Vagina (tissue), 2 donors: ENCODE measurements at regions not wholly inside any gene's neighbourhood (a gene's known extent, or its start where the extent isn't known, plus 50 kb on each side); places are given as distances from the start of the nearest gene placed in this dataset.

Experiments
- POLR2A ChIP-seq, 2 donors: fragments of 450-650 bp; IDR thresholded peaks; one replicate each; pipeline ENCODE4 v1.6.1; 2017; ENCODE audit warnings: antibody characterized with exemption in 2 of 2, mild to moderate bottlenecking in 2 of 2, moderate library complexity in 2 of 2
- TF ChIP-seq, protein P1 (sequence below), 3 experiments: fragments of 450-650 bp in 2 of 3; fragments of 200-600 bp in 1 of 3; sonication (generic) in 1 of 3; IDR thresholded peaks; one replicate each; pipeline ENCODE4 v1.5.1; 2017 to 2019; ENCODE audit warnings: antibody characterized with exemption in 3 of 3, mild to moderate bottlenecking in 2 of 3, moderate library complexity in 2 of 3

DNA sequence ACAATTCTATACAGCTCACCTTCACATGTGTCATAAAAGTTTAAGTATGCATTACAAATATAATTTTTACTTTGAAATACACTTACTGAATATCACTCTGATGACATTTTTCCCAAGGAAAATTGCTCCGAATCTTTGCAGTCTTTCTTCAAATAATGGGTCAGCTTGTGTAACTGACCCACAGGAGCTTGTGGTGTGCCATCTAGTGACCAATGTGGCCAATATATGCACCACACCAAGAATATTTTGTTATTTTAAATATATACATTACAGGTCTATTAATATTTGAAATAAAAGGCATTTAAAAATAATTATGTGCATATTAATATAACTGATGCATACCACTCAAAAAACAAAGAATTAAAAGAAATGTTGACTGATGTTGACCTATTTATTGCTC is 271.4 kb downstream of the TBX15 start:
- TF ChIP-seq, protein P1, sequence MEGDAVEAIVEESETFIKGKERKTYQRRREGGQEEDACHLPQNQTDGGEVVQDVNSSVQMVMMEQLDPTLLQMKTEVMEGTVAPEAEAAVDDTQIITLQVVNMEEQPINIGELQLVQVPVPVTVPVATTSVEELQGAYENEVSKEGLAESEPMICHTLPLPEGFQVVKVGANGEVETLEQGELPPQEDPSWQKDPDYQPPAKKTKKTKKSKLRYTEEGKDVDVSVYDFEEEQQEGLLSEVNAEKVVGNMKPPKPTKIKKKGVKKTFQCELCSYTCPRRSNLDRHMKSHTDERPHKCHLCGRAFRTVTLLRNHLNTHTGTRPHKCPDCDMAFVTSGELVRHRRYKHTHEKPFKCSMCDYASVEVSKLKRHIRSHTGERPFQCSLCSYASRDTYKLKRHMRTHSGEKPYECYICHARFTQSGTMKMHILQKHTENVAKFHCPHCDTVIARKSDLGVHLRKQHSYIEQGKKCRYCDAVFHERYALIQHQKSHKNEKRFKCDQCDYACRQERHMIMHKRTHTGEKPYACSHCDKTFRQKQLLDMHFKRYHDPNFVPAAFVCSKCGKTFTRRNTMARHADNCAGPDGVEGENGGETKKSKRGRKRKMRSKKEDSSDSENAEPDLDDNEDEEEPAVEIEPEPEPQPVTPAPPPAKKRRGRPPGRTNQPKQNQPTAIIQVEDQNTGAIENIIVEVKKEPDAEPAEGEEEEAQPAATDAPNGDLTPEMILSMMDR (IDR thresholded peaks at IDR 0.05) = no peak
- no peak for TF ChIP-seq POLR2A (IDR thresholded peaks at IDR 0.05)
